Kidney (tissue), 13 donors: ENCODE measurements at regions not wholly inside any gene's neighbourhood (a gene's known extent, or its start where the extent isn't known, plus 50 kb on each side); places are given as distances from the start of the nearest gene placed in this dataset.

Source experiments
- DNase-seq, 5 donors: peaks; one replicate each; pipeline ENCODE4 v3.0.0-alpha.2; 2013 to 2020
- FAIRE-seq: peaks from 2 replicates; lab custom pipeline; 2012; peaks lifted over from hg19 to GRCh38; lab: Jason Lieb, UNC
- H3K27ac ChIP-seq, 2 donors: one replicate each; pipeline ENCODE4 v1.7.0; 2013; ENCODE audit warnings: low read depth in 2 of 2, low read length in 2 of 2, inconsistent platforms in 1 of 2
- H3K27me3 ChIP-seq: one replicate; pipeline ENCODE4 v1.7.1; 2013; ENCODE audit warnings: low read length, inconsistent platforms; ENCODE audit not compliant: control insufficient read depth, insufficient read depth
- H3K36me3 ChIP-seq, 3 donors: one replicate each; pipeline versions ENCODE4 v1.7.0 to v1.7.1; 2013; ENCODE audit warnings: low read length in 3 of 3, control low read depth in 1 of 3, inconsistent platforms in 1 of 3; ENCODE audit not compliant: insufficient read depth in 3 of 3, control insufficient read depth in 2 of 3
- H3K4me1 ChIP-seq, 3 donors: one replicate each; pipeline versions ENCODE4 v1.7.0 to v1.7.1; 2013; ENCODE audit warnings: low read length in 3 of 3, inconsistent platforms in 1 of 3, low read depth in 1 of 3; ENCODE audit not compliant: control insufficient read depth in 2 of 3, insufficient read depth in 2 of 3
- H3K4me3 ChIP-seq, 3 donors: one replicate each; pipeline versions ENCODE4 v1.7.0 to v1.8.1; 2013; ENCODE audit warnings: low read length in 3 of 3, control low read depth in 1 of 3, inconsistent platforms in 1 of 3
- H3K9ac ChIP-seq, 3 donors: one replicate each; pipeline versions ENCODE4 v1.7.0 to v1.7.1; 2013; ENCODE audit warnings: low read length in 3 of 3, control low read depth in 1 of 3, inconsistent platforms in 1 of 3
- H3K9me3 ChIP-seq, 3 donors: one replicate each; pipeline versions ENCODE4 v1.7.0 to v1.7.1; 2013; ENCODE audit warnings: low read length in 3 of 3, control low read depth in 1 of 3, inconsistent platforms in 1 of 3; ENCODE audit not compliant: control insufficient read depth in 2 of 3, insufficient read depth in 1 of 3
- CTCF ChIP-seq: IDR thresholded peaks from 3 replicates; pipeline ENCODE4 v1.5.1; 2012; ENCODE audit warnings: mild to moderate bottlenecking, moderate library complexity, borderline replicate concordance; ENCODE audit not compliant: insufficient read depth; ENCODE audit errors: extremely low read depth
- intact Hi-C: fragments of 100-400 bp; cut with DNase I; formaldehyde crosslinking; loops from one replicate; pipeline ENCODE4 v1.11.1; 2022
- donor health status: control.
- donor health status: control.
- donor health status: control.
- donor health status: control.
- donor health status: control.
- donor health status: DM: yes; HTN: yes; CAD: no.
- donor health status: Normal renal cell carcinoma (clear cell type).

DNA sequence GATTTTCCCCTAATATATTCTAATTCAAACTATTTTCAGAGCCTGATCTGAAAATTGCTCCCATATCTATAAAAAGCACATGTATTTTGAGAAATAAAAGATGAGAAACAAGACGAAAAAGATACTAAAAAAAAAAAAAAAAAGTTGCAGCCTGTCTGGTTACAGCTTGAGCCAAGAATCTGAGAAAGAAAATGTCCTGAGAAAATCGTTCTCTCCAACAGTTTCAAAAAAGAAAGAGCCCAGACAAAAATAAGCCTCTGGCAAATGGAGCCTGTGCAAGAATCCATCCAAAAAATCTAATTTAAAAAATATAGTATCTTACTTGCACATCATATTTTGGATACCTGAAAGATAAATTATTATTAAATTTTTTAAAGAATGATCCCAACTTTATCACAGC, 163.0 kb upstream of the TBL1X start:
- no peaks in the 10 kb centered on the region for H3K27me3 ChIP-seq
- no peaks in the 10 kb centered on the region for H3K4me1 ChIP-seq
- H3K9me3 ChIP-seq: no peaks in the 10 kb centered on the region
- no peak overlapping the region for H3K27ac ChIP-seq
- H3K9ac ChIP-seq: no peak overlapping the region
- H3K4me3 ChIP-seq: no peak overlapping the region
- H3K36me3 ChIP-seq: no peaks in the 10 kb centered on the region
- no peak for DNase-seq
- intact Hi-C loops: no loop called here
- peak; percentile 75 for FAIRE-seq
- no peak for TF ChIP-seq CTCF

GRCh38 chrX:9302381-9302780, 162.5 kb upstream of the TBL1X start:
- Histone ChIP-seq H3K4me1 (no peaks in the 10 kb centered on the region), H3K9me3 (no peaks in the 10 kb centered on the region), H3K27me3 (no peaks in the 10 kb centered on the region), H3K9ac (no peak overlapping the region), H3K27ac (no peak overlapping the region), H3K4me3 (no peak overlapping the region), H3K36me3 (no peaks in the 10 kb centered on the region)
- FAIRE-seq (no peak), DNase-seq (no peak)
- TF ChIP-seq CTCF: no peak
- intact Hi-C loops: no loop called here

GRCh38 chrX:9308426-9308825, 156.4 kb upstream of the TBL1X start:
- Histone ChIP-seq H3K27ac (no peak overlapping the region), H3K27me3 (no peaks in the 10 kb centered on the region), H3K9ac (no peak overlapping the region), H3K4me1 (no peaks in the 10 kb centered on the region), H3K36me3 (no peaks in the 10 kb centered on the region), H3K9me3 (no peaks in the 10 kb centered on the region), H3K4me3 (no peak overlapping the region)
- intact Hi-C loops: no loop called here
- FAIRE-seq: no peak
- TF ChIP-seq CTCF: no peak
- no peak for DNase-seq

DNA sequence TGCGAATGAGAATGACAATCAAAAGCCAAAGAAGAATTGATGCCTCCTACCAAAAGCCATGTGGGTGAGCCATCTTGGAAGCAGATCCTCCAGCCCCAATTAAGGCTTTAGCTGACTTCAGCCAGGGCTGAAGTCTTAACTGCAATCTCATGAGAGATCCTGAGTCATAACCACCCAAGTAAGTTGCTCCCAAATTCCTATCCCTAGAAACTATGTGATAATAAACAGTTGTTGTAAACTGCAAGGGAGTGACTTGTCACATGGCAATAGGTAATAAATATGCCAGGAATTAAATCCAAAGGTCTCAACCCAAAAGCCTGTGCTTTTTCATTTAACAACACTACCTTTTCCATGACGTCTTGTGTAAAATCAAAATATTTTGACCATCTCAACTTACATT, 154.2 kb upstream of the TBL1X start:
- H3K4me1 ChIP-seq: no peaks in the 10 kb centered on the region
- TF ChIP-seq CTCF: no peak
- H3K27me3 ChIP-seq: no peaks in the 10 kb centered on the region
- FAIRE-seq (no peak), DNase-seq (no peak)
- intact Hi-C loops: no loop called here
- H3K4me3 ChIP-seq: no peak overlapping the region
- no peak overlapping the region for H3K27ac ChIP-seq
- no peaks in the 10 kb centered on the region for H3K36me3 ChIP-seq
- H3K9me3 ChIP-seq: no peaks in the 10 kb centered on the region
- no peak overlapping the region for H3K9ac ChIP-seq
